Trophoblast cell (in vitro differentiated cells and primary cell): ENCODE measurements at regions not wholly inside any gene's neighbourhood (a gene's known extent, or its start where the extent isn't known, plus 50 kb on each side); places are given as distances from the start of the nearest gene placed in this dataset.
A peak's percentile ranks its signal among the peaks of the same experiment; 100 is the strongest.

Experiments
- DNase-seq, 2 donors: peaks; one replicate each; pipeline ENCODE4 v3.0.0-alpha.2; 2016
- H2AFZ ChIP-seq: 2 replicates; pipeline ENCODE4 v1.6.1; 2013; ENCODE audit warnings: low read length, moderate library complexity, mild to moderate bottlenecking; ENCODE audit not compliant: insufficient read depth, poor library complexity
- H2AK5ac ChIP-seq: 2 replicates; pipeline ENCODE4 v1.6.1; 2013; ENCODE audit warnings: mild to moderate bottlenecking, low read length
- H2BK120ac ChIP-seq: 2 replicates; pipeline ENCODE4 v1.6.1; 2013; ENCODE audit warnings: low read length, mild to moderate bottlenecking, moderate library complexity; ENCODE audit not compliant: insufficient read depth, poor library complexity
- H2BK12ac ChIP-seq: 2 replicates; pipeline ENCODE4 v1.6.1; 2013; ENCODE audit warnings: mild to moderate bottlenecking, low read length, moderate library complexity
- H2BK5ac ChIP-seq: 2 replicates; pipeline ENCODE4 v1.6.1; 2013; ENCODE audit warnings: low read length, low read depth, moderate library complexity, mild to moderate bottlenecking; ENCODE audit not compliant: poor library complexity
- H3K14ac ChIP-seq: 2 replicates; pipeline ENCODE4 v1.6.1; 2013; ENCODE audit warnings: mild to moderate bottlenecking, low read length
- H3K18ac ChIP-seq: 2 replicates; pipeline ENCODE4 v1.6.1; 2013; ENCODE audit warnings: mild to moderate bottlenecking, low read length
- H3K23ac ChIP-seq: 2 replicates; pipeline ENCODE4 v1.6.1; 2013; ENCODE audit warnings: low read length
- H3K27ac ChIP-seq: 2 replicates; pipeline ENCODE4 v1.5.1; 2013; ENCODE audit warnings: low read depth, mild to moderate bottlenecking, inconsistent platforms, low read length, moderate library complexity
- H3K27me3 ChIP-seq: 2 replicates; pipeline ENCODE4 v1.6.1; 2013; ENCODE audit warnings: inconsistent platforms, mild to moderate bottlenecking, low read length, moderate library complexity; ENCODE audit not compliant: insufficient read depth
- H3K36me3 ChIP-seq, 2 experiments: 1 replicate in 1 of 2; 2 replicates in 1 of 2; pipeline ENCODE4 v1.6.1; 2013; ENCODE audit warnings: low read length in 2 of 2, mild to moderate bottlenecking in 2 of 2, moderate library complexity in 1 of 2; ENCODE audit not compliant: insufficient read depth in 2 of 2, control insufficient read depth in 1 of 2
- H3K4ac ChIP-seq: 2 replicates; pipeline ENCODE4 v1.6.1; 2013; ENCODE audit warnings: low read depth, mild to moderate bottlenecking, low read length, moderate library complexity
- H3K4me1 ChIP-seq, 2 experiments: 1 replicate in 1 of 2; 2 replicates in 1 of 2; pipeline ENCODE4 v1.6.1; 2013; ENCODE audit warnings: low read length in 2 of 2, mild to moderate bottlenecking in 2 of 2, moderate library complexity in 1 of 2; ENCODE audit not compliant: insufficient read depth in 2 of 2, control insufficient read depth in 1 of 2
- H3K4me2 ChIP-seq: 2 replicates; pipeline ENCODE4 v1.6.1; 2013; ENCODE audit warnings: inconsistent platforms, mild to moderate bottlenecking, low read length, moderate library complexity
- H3K4me3 ChIP-seq: 2 replicates; pipeline ENCODE4 v1.5.1; 2013; ENCODE audit warnings: mild to moderate bottlenecking, low read depth, low read length, inconsistent platforms
- H3K79me1 ChIP-seq: one replicate; pipeline ENCODE4 v1.6.1; 2013; ENCODE audit warnings: low read length
- H3K79me2 ChIP-seq: 2 replicates; pipeline ENCODE4 v1.6.1; 2013; ENCODE audit warnings: low read length, mild to moderate bottlenecking; ENCODE audit not compliant: control insufficient read depth, insufficient read depth, poor library complexity
- H3K9ac ChIP-seq: 2 replicates; pipeline ENCODE4 v1.6.1; 2013; ENCODE audit warnings: mild to moderate bottlenecking, low read length
- H3K9me3 ChIP-seq: 2 replicates; pipeline ENCODE4 v1.6.1; 2013; ENCODE audit warnings: low read depth, mild to moderate bottlenecking, control low read depth, inconsistent platforms, low read length; ENCODE audit not compliant: insufficient read depth
- H4K12ac ChIP-seq: 2 replicates; pipeline ENCODE4 v1.6.1; 2013; ENCODE audit warnings: low read depth, mild to moderate bottlenecking, low read length, moderate library complexity
- H4K8ac ChIP-seq: 2 replicates; pipeline ENCODE4 v1.6.1; 2013; ENCODE audit warnings: low read depth, mild to moderate bottlenecking, low read length, moderate library complexity
- H4K91ac ChIP-seq: one replicate; pipeline ENCODE4 v1.6.1; 2013; ENCODE audit warnings: low read depth, mild to moderate bottlenecking, low read length, moderate library complexity
- WGBS: extraction: QIAGEN DNeasy Blood & Tissue Kit; methylation state at CpG from one replicate; pipeline ENCODE4 v1.1.7; 2013; ENCODE audit warnings: missing lambda C conversion rate; ENCODE audit not compliant: insufficient read length, insufficient coverage; ENCODE audit errors: extremely low coverage; 5-methylcytosine and 5-hydroxymethylcytosine counted together

DNA sequence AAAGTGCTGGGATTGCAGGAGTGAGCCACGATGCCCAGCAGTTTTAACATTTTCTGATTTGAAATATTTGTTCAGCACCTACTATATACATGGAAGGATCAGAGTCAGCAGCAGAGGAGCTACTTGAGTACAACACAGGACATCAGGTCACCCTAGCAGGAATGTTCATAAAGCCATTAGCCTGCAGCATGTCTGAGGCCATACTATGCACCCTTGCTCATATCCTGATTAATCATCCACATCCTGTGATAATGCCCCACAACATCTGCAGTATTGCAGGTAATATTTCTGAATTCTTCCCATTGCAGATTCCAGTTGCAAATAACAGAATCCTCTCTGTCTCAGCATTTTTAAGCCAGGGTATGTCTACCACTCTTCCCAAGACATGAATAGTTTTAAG is 135.5 kb upstream of the PRNP start:
- no peak overlapping the region for H3K4ac ChIP-seq
- no CpG with 5 or more reads among the region's 1 CpG for WGBS
- no peaks in the 10 kb centered on the region for H3K36me3 ChIP-seq
- no peaks in the 10 kb centered on the region for H3K9me3 ChIP-seq
- H3K23ac ChIP-seq: no peak overlapping the region
- no peak overlapping the region for H4K91ac ChIP-seq
- no peak overlapping the region for H2BK5ac ChIP-seq
- H3K14ac ChIP-seq: no peak overlapping the region
- no peaks in the 10 kb centered on the region for H3K4me1 ChIP-seq
- DNase-seq: no peak
- no peak overlapping the region for H4K12ac ChIP-seq
- H3K27ac ChIP-seq: no peak overlapping the region
- no peak overlapping the region for H3K4me3 ChIP-seq
- no peaks in the 10 kb centered on the region for H3K27me3 ChIP-seq
- H3K18ac ChIP-seq: no peak overlapping the region
- H4K8ac ChIP-seq: no peak overlapping the region
- H3K9ac ChIP-seq: no peak overlapping the region
- no peaks in the 10 kb centered on the region for H3K79me1 ChIP-seq
- H2BK120ac ChIP-seq: no peak overlapping the region
- no peak overlapping the region for H2AFZ ChIP-seq
- H3K79me2 ChIP-seq: no peaks in the 10 kb centered on the region
- no peak overlapping the region for H3K4me2 ChIP-seq
- H2AK5ac ChIP-seq: no peak overlapping the region
- no peak overlapping the region for H2BK12ac ChIP-seq

DNA sequence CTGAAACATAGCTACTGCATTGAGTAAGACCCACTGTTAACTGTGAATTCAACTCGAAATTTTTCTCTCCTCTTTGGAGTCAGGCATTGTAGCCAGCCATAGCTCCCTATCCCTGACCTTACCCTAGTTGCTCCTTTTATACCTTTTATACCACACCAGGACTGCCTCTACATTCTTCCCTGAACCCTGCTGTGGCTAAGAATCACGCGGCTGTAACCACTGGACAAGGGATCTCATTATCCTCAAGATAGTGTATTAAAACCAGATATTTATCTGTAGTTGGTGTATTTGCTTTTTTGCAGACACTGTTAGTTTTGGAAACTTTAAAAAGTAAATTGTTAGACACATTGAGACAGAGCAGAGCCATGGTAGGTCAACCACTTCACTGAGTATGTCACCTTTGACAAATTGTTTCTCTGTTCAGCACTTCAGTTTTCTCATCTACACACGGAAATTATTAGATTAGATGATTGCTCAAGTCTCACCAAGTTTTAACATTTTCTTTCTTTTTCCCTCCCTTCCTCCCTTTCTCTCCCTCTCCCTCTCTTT is 136.5 kb upstream of the PRNP start:
- Histone ChIP-seq H2AK5ac (no peak overlapping the region), H3K14ac (no peak overlapping the region), H3K9me3 (no peaks in the 10 kb centered on the region), H2BK5ac (no peak overlapping the region), H3K4me1 (no peaks in the 10 kb centered on the region), H3K4me2 (no peak overlapping the region), H3K79me2 (no peaks in the 10 kb centered on the region), H3K9ac (no peak overlapping the region), H3K23ac (no peak overlapping the region), H4K8ac (no peak overlapping the region), H3K27me3 (no peaks in the 10 kb centered on the region), H3K18ac (no peak overlapping the region), H2BK120ac (no peak overlapping the region), H4K91ac (no peak overlapping the region), H3K27ac (no peak overlapping the region), H4K12ac (no peak overlapping the region), H3K4ac (no peak overlapping the region), H3K36me3 (no peaks in the 10 kb centered on the region), H3K79me1 (no peaks in the 10 kb centered on the region), H2AFZ (no peak overlapping the region), H2BK12ac (no peak overlapping the region), H3K4me3 (no peak overlapping the region)
- WGBS: no CpG with 5 or more reads among the region's 4 CpGs
- DNase-seq: no peak

DNA sequence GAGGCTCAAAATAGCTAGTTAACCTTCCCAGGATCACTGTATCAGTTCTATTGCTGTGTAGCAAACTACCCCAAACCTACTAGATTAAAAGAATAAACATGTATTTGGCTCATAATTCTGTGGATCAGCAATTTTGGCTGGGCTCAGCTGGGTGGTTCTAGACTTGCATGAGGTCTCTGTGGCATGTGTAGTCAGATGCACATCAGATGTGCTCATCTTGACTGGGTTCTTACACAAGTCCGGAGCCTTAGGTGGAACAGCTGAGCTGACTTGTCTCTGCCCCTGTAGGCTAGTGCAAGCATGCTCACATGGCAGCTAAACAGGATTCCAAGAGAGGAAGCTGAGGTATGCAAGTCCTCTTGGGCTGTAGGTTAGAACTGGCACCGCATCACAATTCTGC is 137.7 kb upstream of the PRNP start:
- Histone ChIP-seq H2AK5ac (no peak overlapping the region), H3K23ac (no peak overlapping the region), H3K4me2 (no peak overlapping the region), H2BK12ac (no peak overlapping the region), H4K12ac (no peak overlapping the region), H4K91ac (no peak overlapping the region), H2AFZ (no peak overlapping the region), H3K18ac (no peak overlapping the region), H2BK120ac (no peak overlapping the region), H3K27me3 (no peaks in the 10 kb centered on the region), H3K27ac (no peak overlapping the region), H3K4ac (no peak overlapping the region), H3K9ac (no peak overlapping the region), H3K4me1 (no peaks in the 10 kb centered on the region), H3K79me2 (no peaks in the 10 kb centered on the region), H4K8ac (no peak overlapping the region), H3K14ac (no peak overlapping the region), H3K9me3 (no peaks in the 10 kb centered on the region), H3K4me3 (no peak overlapping the region), H2BK5ac (no peak overlapping the region), H3K36me3 (no peaks in the 10 kb centered on the region), H3K79me1 (no peaks in the 10 kb centered on the region)
- peak in 1 of 2 donors; percentile 32 for DNase-seq
- WGBS: no CpG with 5 or more reads among the region's 2 CpGs

GRCh38 chr20:4546786-4547185 is 139.5 kb upstream of the PRNP start:
- H3K4me1 ChIP-seq: no peaks in the 10 kb centered on the region
- no peak overlapping the region for H3K4ac ChIP-seq
- H2BK120ac ChIP-seq: no peak overlapping the region
- no peak overlapping the region for H4K91ac ChIP-seq
- no peak overlapping the region for H3K18ac ChIP-seq
- no peaks in the 10 kb centered on the region for H3K79me2 ChIP-seq
- WGBS: no CpG with 5 or more reads among the region's 2 CpGs
- H3K27me3 ChIP-seq: no peaks in the 10 kb centered on the region
- H2BK5ac ChIP-seq: no peak overlapping the region
- H2AK5ac ChIP-seq: no peak overlapping the region
- H2AFZ ChIP-seq: no peak overlapping the region
- no peaks in the 10 kb centered on the region for H3K9me3 ChIP-seq
- H4K12ac ChIP-seq: no peak overlapping the region
- no peak overlapping the region for H3K23ac ChIP-seq
- DNase-seq: no peak
- no peak overlapping the region for H3K9ac ChIP-seq
- H3K36me3 ChIP-seq: no peaks in the 10 kb centered on the region
- H3K4me2 ChIP-seq: no peak overlapping the region
- no peak overlapping the region for H3K4me3 ChIP-seq
- no peak overlapping the region for H3K14ac ChIP-seq
- H2BK12ac ChIP-seq: no peak overlapping the region
- no peaks in the 10 kb centered on the region for H3K79me1 ChIP-seq
- H3K27ac ChIP-seq: no peak overlapping the region
- H4K8ac ChIP-seq: no peak overlapping the region
